PC-3 (cell line): ENCODE measurements at regions not wholly inside any gene's neighbourhood (a gene's known extent, or its start where the extent isn't known, plus 50 kb on each side); places are given as distances from the start of the nearest gene placed in this dataset.

Experiments
- CTCF ChIP-seq: fragments of 300-600 bp; sonication (generic); conservative IDR thresholded peaks from 2 replicates; pipeline ENCODE4 v1.5.1; 2017; ENCODE audit warnings: antibody characterized with exemption, low read depth, mild to moderate bottlenecking, low read length
- EZH2 ChIP-seq: fragments of 300-600 bp; sonication (generic); IDR thresholded peaks from one replicate; pipeline ENCODE4 v1.6.1; 2017; ENCODE audit warnings: antibody characterized with exemption, mild to moderate bottlenecking, low read length; ENCODE audit not compliant: unreplicated experiment
- EZH2phosphoT487 ChIP-seq: fragments of 300-600 bp; sonication (generic); IDR thresholded peaks from 2 replicates; pipeline ENCODE4 v1.6.1; 2018; ENCODE audit warnings: mild to moderate bottlenecking, antibody characterized with exemption, low read length, borderline replicate concordance

DNA sequence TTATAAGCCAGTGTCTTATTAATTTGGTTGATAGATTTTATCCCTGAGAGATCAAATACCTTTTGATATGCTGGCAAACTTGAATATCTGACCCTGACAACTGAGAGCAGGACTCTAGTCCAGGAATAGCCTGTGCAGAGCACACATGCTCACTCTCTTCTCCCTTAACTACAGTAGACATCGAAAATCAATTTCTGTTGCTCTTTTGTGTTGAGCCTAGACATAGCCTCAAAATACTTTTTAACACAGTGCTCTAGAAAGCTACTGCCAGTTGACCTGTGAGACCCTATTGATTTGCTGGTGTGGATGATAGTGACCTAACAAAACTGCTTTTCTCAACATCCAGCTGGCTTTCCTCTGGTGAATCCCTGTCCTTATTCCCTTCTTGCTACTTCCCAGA is 86.4 kb upstream of the ANKRD28 start:
- TF ChIP-seq CTCF (no peak), EZH2phosphoT487 (no peak), EZH2 (no peak)
